ENCODE measurements at regions not wholly inside any gene's neighbourhood (a gene's known extent, or its start where the extent isn't known, plus 50 kb on each side); places are given as distances from the start of the nearest gene placed in this dataset.

DNA sequence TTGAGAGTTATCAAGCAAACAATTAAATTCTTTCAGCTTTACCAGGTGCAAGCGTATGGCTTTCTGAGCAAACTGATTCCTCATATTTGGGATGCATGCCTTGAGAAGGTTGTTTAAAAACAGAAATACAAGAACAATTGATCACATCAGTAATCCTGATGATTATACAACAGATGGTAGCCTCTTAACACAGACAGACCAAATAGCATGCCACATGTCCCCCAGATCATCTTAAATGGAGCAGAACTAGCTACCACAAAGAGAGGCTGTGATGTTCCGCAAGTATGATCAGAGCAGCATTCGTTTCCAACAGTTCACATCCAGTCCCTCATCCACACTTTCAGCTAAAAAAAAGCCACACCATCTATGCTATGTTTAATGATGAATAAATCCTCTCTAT is 246.2 kb upstream of the NRSN1 start:
- Histone ChIP-seq H2AK5ac (ENCODE audit: insufficient read length, low read length) (no peak overlapping the region), H2BK15ac (ENCODE audit: low read depth, low read length) (no peak overlapping the region), H3K79me1 (ENCODE audit: insufficient read depth, low read depth, low read length, poor library complexity, severe bottlenecking) (no peaks in the 10 kb centered on the region), H3T11ph (ENCODE audit: low read length) (no peak overlapping the region), H4K20me1 (ENCODE audit: control insufficient read depth, insufficient read depth, insufficient read length) (no peaks in the 10 kb centered on the region), H2BK5ac (ENCODE audit: insufficient read length, low read length) (no peak overlapping the region), H4K5ac (ENCODE audit: insufficient read length, low read depth, low read length) (no peak overlapping the region), H3K18ac (ENCODE audit: insufficient read length, low read depth, low read length) (no peak overlapping the region), H3K4me2 (ENCODE audit: insufficient read depth, insufficient read length, low read length) (no peak overlapping the region), H3K56ac (ENCODE audit: insufficient read length, low read depth, low read length) (no peak overlapping the region), H4K91ac (ENCODE audit: insufficient read length, low read depth, low read length) (no peak overlapping the region), H3K23me2 (ENCODE audit: insufficient read length, low read depth, low read length, poor library complexity, severe bottlenecking) (no peaks in the 10 kb centered on the region), H2BK120ac (ENCODE audit: low read depth, low read length, poor library complexity, severe bottlenecking) (no peak overlapping the region), H4K8ac (replicated peaks; ENCODE audit: insufficient read length, low read depth, low read length) (no peak overlapping the region), H2AFZ (ENCODE audit: low read length) (no peak overlapping the region), H3K79me2 (ENCODE audit: insufficient read depth, low read length) (no peaks in the 10 kb centered on the region), H3K9me3 (ENCODE audit: control insufficient read depth, low read depth, low read length) (no peaks in the 10 kb centered on the region), H2BK12ac (ENCODE audit: insufficient read length, low read depth, low read length) (no peak overlapping the region), H3K27ac (ENCODE audit: insufficient read length, low read depth, low read length) (no peak overlapping the region), H3K27me3 (ENCODE audit: insufficient read depth, low read length) (no peaks in the 10 kb centered on the region), H3K9ac (ENCODE audit: extremely low read depth, insufficient read length, low read length) (no peak overlapping the region), H3K4me1 (ENCODE audit: insufficient read depth, low read length) (no peaks in the 10 kb centered on the region), H3K14ac (ENCODE audit: insufficient read depth, low read length) (no peak overlapping the region), H3K23ac (ENCODE audit: insufficient read length, low read depth, low read length) (no peak overlapping the region), H3K4ac (ENCODE audit: low read depth, low read length) (no peak overlapping the region), H2BK20ac (ENCODE audit: low read depth, low read length, poor library complexity, severe bottlenecking) (no peak overlapping the region)
- Mint-ChIP-seq H3K4me3 (no peak overlapping the region), H3K27ac (no peak overlapping the region), H3K27me3 (ENCODE audit: low read depth) (no peaks in the 10 kb centered on the region), H3K36me3 (ENCODE audit: insufficient read depth in 1 of 3, low read depth in 3 of 3) (no peaks in the 10 kb centered on the region), H3K9me3 (no peaks in the 10 kb centered on the region), H3K4me1 (0 out of 4 replicates have a peak, but pooled peaks cover 0 to 2% of the 10 kb centered on the region in 2 experiments)
- no CpG with 5 or more reads among the region's 3 CpGs for WGBS (ENCODE audit: extremely low coverage, insufficient read length, low lambda C conversion rate)
- DNase-seq, result no peak
- TF ChIP-seq, protein P1, sequence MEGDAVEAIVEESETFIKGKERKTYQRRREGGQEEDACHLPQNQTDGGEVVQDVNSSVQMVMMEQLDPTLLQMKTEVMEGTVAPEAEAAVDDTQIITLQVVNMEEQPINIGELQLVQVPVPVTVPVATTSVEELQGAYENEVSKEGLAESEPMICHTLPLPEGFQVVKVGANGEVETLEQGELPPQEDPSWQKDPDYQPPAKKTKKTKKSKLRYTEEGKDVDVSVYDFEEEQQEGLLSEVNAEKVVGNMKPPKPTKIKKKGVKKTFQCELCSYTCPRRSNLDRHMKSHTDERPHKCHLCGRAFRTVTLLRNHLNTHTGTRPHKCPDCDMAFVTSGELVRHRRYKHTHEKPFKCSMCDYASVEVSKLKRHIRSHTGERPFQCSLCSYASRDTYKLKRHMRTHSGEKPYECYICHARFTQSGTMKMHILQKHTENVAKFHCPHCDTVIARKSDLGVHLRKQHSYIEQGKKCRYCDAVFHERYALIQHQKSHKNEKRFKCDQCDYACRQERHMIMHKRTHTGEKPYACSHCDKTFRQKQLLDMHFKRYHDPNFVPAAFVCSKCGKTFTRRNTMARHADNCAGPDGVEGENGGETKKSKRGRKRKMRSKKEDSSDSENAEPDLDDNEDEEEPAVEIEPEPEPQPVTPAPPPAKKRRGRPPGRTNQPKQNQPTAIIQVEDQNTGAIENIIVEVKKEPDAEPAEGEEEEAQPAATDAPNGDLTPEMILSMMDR (conservative IDR thresholded peaks at IDR 0.05), result no peak
